ENCODE measurements at regions not wholly inside any gene's neighbourhood (a gene's known extent, or its start where the extent isn't known, plus 50 kb on each side); places are given as distances from the start of the nearest gene placed in this dataset.
"Not testable (repeated sequence)": the region's sequence is repeated elsewhere in the genome, so short reads cannot be mapped to it uniquely, and the experiment has no call there.

- TF ChIP-seq CTCF (IDR thresholded peaks at IDR 0.05; ENCODE audit: low read depth, low read length, missing control alignments), result no peak
- H3K4me3 ChIP-seq (ENCODE audit: low read depth, low read length), result no peak overlapping the region
- no peak for DNase-seq (ENCODE audit: low read depth)
Observed at GRCh38 chr3:103554451-103554850, 1119.6 kb downstream of the ZPLD1 start.

GRCh38 chr3:103564116-103564515 lies 1129.3 kb downstream of the ZPLD1 start:
- not testable (repeated sequence) for DNase-seq (ENCODE audit: low read depth); H3K4me3 ChIP-seq (ENCODE audit: low read depth, low read length)

- no peak for DNase-seq (ENCODE audit: low read depth)
- no peak overlapping the region for H3K4me3 ChIP-seq (ENCODE audit: low read depth, low read length)
- no peak for TF ChIP-seq CTCF (IDR thresholded peaks at IDR 0.05; ENCODE audit: low read depth, low read length, missing control alignments)
Observed at GRCh38 chr3:103585809-103586208, 1151.0 kb downstream of the ZPLD1 start.

GRCh38 chr3:103589770-103590169 lies 1155.0 kb downstream of the ZPLD1 start:
- no peak for TF ChIP-seq CTCF (IDR thresholded peaks at IDR 0.05; ENCODE audit: low read depth, low read length, missing control alignments)
- no peak overlapping the region for H3K4me3 ChIP-seq (ENCODE audit: low read depth, low read length)
- DNase-seq (ENCODE audit: low read depth), result no peak

- no peak for TF ChIP-seq CTCF (IDR thresholded peaks at IDR 0.05; ENCODE audit: low read depth, low read length, missing control alignments)
- H3K4me3 ChIP-seq (ENCODE audit: low read depth, low read length), result no peak overlapping the region
- DNase-seq (ENCODE audit: low read depth), result no peak
Observed at GRCh38 chr3:103600844-103601243, 1166.0 kb downstream of the ZPLD1 start.

GRCh38 chr3:103601666-103602065 lies 1166.9 kb downstream of the ZPLD1 start:
- no peak for DNase-seq (ENCODE audit: low read depth)
- TF ChIP-seq CTCF (IDR thresholded peaks at IDR 0.05; ENCODE audit: low read depth, low read length, missing control alignments), result no peak
- H3K4me3 ChIP-seq (ENCODE audit: low read depth, low read length), result no peak overlapping the region

GRCh38 chr3:103609472-103609871 lies 1174.7 kb downstream of the ZPLD1 start:
- TF ChIP-seq CTCF (IDR thresholded peaks at IDR 0.05; ENCODE audit: low read depth, low read length, missing control alignments), result no peak
- no peak overlapping the region for H3K4me3 ChIP-seq (ENCODE audit: low read depth, low read length)
- no peak for DNase-seq (ENCODE audit: low read depth)

Data from GM12864 (cell line).